ENCODE measurements at regions not wholly inside any gene's neighbourhood (a gene's known extent, or its start where the extent isn't known, plus 50 kb on each side); places are given as distances from the start of the nearest gene placed in this dataset.

- no peak for TF ChIP-seq CTCF (IDR thresholded peaks at IDR 0.05)
- no peak for TF ChIP-seq POLR2A (IDR thresholded peaks at IDR 0.05)
- no peak for TF ChIP-seq POLR2AphosphoS5 (IDR thresholded peaks at IDR 0.05)
- no peak for TF ChIP-seq EP300 (IDR thresholded peaks at IDR 0.05; ENCODE audit: low read depth)
Observed at GRCh38 chr16:63617047-63617989, 1504.5 kb downstream of the CDH11 start.

All from transverse colon (tissue), 4 donors.